ENCODE measurements at regions not wholly inside any gene's neighbourhood (a gene's known extent, or its start where the extent isn't known, plus 50 kb on each side); places are given as distances from the start of the nearest gene placed in this dataset.

DNA sequence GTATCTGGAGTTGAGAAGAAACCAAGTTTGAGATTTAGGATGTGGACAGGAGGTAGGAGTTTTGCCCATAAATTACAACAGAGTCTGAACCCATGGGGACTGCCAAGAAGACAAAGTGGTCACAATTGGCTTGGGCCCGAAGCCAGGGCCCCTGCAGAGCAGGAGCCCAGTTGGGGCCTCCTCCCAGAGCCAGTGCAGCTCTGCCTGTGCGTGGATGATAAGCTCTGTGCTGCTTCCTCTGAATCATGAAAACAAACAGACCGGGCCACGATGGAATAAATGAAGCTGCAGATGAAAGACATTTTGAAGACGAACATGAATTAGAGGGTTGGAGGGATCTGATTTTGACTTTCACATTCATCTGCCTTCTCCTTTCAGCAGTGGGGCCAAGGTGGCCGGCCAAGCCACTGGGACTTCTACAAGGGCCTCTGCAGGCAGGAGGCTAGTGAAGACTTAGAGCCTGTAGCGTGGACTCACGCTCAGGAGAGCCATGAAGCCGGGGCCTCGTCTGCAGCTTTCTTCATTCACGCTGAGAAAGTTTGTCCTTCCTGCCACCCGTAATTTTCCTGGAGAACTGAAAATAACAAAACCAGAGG, 156.8 kb upstream of the LYZL1 start:
- no peak for FAIRE-seq

DNA sequence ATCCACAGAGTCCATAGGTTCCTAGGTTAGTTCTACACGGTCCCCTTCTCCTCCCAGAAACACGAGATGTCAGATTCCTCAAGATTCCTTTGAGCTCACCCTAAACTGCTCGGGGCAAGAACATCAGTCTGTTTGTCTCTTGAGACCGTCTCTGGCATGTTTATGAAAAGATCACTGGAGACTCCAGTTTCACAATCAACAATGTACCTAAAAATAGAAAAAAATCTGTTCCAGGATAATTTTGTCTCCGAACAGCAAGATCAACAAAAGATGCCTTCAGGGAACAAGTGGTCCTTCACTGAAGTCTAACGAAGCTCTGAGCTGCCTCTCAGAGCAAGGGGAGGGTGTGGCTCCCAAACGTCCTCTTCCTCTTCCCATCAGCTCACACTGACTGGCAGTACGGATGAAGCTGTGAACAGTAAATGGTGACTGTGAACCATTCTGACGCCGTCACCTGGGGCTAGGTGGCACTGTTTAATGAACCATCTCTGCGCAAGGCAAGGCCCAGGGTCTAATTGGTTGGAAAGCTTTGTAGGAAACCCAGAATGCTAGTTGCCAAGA, 156.2 kb upstream of the LYZL1 start:
- no peak for FAIRE-seq

DNA sequence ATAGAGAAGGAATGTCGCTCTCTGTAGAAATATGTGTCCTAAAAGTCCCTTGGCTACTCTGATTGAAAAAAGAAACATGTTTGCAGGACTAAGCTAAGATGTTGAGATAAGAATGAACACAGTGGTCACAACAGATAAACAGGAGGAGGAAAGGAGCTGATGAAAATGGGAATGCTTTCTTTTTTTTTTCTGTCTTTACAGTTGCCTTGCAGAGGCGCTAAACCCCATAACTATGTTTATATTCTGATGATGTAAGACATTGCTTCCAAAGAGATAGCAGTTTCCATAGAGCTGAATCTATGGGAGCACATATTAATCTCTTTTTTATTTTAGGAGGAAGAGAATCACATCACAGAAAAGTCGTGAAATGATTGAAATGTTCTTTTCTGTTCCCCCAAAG, 153.5 kb upstream of the LYZL1 start:
- FAIRE-seq = no peak

DNA sequence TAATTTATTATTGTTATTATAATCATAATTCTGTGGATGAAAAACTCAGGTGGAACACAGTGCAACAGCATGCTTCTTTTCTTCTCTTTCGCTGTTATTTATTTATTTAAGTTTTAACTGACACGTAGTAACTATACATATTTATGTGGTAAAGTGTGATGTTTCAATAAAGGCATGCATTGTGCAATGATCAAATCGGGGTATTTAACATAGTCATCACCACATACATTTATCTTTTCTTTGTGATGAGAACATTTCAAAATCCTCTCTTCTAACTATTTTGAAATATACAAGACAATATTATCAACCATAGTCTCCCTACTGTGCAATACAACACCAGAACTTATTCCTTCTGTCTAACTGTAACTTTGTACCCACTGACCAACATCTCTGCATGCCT, 152.5 kb upstream of the LYZL1 start:
- FAIRE-seq = no peak

DNA sequence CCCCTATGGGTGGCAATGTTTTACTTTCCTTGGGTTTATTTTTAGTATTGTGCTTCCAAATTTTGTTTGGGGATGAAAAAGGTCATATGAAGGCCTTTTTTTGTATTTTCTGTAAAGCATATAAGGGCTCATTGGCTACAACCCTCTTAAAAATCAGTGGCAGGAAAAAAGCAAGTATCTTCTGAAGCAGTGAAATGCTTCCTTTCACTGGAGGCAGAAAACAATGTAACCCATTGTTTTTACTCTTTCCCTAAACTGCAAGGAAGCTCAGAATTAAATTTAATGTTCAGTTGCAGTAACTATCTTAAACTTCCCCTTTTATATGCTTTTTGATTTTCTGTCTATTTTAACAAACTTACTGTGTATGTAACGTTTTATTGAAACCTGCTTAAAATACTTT, 148.7 kb upstream of the LYZL1 start:
- no peak for FAIRE-seq

DNA sequence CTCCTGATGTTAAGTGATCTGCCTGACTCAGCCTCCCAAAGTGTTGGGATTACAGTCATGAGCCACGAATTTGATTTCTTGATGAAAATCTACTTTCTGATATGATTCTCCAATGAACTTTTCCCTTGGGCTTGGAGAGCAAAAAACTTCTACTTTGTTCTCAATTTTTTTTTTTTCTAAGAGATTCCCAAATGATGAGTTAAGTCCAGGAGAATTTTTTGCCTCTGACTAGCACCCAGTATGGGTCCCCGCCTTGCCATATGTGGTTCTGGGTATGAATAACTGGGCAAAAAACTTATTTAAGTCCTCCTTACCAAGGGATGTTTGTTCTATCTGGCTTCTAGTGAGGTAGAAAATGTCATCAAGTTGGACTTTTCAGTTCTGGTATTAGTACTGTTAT, 147.9 kb upstream of the LYZL1 start:
- no peak for FAIRE-seq

DNA sequence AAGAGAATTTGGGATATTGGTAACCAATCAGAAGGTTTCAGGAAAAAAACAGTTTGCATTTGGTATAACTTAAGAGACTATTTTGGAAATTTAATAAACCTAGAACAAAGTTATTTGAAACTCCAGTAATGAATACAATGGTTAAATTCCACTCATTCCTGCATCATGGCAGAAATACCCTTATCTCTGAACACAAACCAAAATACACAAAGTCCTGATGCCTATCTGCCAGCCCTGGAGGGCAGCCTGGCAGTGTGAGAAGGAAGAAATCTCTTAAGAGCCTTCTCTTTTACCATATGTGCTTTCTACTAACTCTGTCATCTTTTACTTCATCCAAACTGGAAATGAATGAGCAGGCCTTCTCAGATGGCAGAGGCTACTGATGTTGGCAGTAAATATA, 147.1 kb upstream of the LYZL1 start:
- FAIRE-seq = no peak

DNA sequence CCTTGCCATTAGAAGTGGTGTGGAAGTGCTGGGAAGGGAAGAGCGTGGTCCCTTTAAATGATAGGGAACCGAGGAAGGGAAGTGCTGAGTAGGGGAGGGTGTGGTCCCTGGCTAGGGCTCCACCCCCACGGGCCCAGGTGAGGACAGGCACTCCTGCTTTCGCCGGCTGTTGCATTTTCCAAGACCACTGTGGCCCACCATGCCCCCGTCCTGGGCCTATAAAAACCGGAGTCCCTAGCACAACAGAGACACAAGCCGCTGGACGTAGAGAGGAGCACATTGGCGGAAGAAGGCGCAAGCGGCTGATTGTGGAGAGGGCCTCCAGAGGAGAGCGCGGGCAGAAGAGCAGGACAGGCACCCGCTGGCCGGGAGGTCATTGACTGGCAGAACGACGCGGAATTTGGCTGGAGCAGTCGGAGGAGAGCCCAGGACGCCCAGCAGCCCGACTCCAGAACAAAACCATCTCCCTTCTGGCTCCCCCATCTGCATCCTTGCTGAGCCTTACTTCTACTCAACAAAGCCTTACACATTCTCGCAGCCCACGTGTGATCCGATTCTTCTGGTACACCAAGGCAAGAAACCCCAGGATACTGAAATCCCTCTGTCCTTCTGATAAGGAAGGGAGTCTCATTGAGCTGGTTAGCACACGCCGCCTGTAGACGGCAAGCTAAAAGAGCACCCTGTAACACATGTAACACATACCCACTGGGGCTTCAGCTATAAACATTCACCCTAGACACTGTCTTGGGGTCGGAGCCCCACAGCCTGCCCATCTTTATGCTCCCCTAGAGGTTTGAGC, 146.2 kb upstream of the LYZL1 start:
- no peak for FAIRE-seq

DNA sequence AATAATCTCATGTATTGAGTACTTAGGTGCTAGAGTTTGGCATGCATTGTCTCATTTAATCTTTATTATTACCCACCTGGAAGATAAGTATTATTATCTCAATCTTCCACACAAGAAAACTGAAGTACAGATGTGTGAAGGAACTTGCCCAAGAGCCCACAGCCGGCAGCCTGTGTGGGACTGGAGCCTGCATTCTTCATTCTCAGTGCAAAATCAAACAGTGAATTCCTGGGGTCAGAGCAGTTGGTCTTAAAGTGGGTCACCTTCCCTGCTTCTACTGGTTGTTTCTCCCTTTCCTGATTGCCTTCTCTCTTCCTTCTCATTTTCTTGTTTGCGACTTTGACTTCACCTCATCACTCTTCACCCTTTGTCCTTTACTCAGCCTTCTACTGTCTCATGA, 144.7 kb upstream of the LYZL1 start:
- FAIRE-seq = no peak

DNA sequence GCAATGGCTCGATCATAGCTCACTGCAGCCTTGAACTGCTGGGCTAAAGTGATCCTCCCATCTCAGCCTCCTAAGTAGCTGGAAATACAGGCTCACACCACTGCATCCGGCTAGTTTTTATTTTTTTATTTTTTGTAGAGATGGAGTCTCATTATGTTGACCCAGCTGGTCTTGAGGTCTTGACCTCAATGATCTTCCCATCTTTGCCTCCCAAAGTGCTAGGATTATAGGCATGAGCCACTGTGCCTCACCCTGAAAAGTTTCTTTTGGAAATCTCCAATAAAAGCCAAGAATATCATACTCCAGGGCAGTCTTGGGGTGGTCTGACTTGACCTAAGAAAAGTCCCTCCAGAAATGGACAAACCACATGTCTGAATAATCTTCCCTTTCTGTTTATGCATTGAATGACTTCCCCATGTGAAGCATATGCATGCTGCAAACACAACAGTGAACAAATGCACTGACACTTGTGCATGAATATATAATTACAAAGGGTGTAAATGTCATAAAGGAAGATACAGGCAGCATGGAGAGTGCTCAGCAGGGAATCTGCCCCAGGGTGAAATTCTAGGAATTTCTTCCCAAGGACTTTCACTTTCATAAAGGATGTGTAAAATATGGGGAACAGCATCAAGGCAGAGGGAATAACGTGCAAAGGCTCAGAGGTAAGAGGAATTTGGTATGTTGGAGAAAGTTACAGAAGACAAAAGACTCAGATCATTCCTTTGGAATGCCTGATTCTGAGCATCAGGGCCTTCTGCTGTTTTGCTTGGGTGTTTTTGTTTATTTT, 142.4 kb upstream of the LYZL1 start:
- no peak for FAIRE-seq

DNA sequence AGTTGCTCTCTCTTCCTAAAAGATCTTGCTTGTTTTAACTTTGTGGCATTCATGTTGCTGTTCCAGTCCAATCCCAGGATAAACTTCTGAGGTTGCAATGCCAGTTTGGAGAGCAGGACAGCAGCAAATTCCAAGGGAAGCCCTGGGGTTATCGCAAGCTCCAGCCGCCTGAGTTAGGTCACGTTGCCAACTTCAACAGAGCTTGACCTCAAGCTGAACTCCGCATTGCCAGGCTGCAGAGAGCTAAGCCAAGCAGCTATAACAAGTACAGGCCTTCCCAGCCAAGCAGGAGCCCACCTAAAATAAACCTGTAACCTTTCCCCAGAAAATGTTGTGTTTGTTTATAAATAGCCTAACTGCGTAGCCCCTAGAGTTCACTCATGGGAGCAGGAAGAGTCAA, 138.9 kb upstream of the LYZL1 start:
- no peak for FAIRE-seq

DNA sequence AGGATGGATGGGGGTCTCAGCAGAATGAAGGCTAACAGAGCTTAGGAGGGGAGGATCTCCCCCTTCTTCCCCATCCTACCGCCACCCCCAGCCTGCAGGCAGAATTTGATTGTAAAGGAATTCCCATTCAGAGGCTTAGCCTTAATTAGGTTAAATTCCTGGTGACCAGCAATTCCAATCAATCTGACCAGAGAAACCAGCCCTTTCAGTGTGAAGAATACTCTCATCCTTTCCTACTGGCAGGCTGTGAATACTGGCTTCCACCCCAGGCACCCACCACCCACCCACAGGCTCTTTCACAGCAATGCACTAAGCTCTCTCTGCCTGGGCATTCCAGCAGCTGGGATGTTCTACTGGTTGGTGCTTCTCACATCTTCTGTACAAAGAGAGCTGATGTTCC, 137.9 kb upstream of the LYZL1 start:
- no peak for FAIRE-seq

DNA sequence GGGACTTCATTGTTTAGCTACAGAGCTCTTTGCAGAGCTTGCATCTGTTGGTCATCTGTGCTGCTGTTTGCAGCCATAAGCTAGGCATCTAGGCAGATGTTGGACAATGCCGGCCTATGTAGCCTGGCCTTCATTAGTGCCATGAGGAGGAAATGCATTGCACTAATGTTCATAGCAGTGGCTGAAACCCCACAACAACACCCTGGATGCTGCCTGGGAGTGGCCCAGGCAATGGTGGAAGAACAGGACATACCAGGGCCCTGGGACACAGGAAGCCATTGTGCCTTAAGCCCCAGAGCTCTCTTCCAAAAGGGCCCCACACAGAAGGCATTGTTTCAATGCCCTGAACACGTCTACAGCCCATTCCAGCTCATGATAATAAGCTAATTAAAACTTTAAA, 131.5 kb upstream of the LYZL1 start:
- FAIRE-seq = no peak

DNA sequence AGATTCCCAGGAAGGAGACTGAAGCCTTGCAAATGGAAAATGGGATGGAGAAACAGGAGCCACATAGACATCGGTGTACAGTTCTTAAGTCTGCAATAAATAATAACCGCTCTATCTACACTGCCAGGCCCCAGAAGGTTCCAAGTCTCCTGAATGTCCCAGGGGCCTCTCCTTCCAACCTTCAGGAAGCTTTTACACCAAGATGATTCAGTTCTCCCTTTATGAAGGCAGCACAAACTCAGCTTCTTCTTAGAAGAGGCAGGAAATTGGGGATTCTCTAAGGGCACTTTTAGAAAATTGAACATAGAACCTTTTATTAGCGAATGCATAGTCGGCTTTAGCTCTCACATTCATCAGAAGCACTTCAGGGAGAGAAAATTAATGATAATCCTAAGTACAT, 130.8 kb upstream of the LYZL1 start:
- no peak for FAIRE-seq

DNA sequence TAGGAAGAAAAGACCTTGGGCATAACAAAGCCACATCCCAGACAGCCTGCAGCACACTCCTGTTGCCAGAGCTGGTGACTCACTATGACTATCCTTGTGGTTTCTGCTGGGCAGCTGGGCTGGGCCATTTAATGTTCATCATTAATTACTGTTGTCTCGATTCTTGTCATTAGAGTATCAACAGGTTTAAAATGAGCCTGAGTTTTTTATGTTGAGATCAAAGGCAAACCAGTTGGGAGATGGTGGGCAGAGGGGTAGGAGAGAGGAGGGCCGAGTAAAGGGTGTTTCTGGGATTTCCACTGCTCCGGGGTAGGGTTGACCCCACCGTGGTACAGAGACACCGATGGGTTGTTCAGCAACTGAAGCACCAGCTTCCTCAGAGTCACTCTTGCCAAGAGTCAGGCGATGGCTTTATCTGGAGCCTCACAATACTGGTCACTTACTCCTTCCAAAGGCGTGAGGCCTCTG, 128.7 kb upstream of the LYZL1 start:
- FAIRE-seq = no peak

DNA sequence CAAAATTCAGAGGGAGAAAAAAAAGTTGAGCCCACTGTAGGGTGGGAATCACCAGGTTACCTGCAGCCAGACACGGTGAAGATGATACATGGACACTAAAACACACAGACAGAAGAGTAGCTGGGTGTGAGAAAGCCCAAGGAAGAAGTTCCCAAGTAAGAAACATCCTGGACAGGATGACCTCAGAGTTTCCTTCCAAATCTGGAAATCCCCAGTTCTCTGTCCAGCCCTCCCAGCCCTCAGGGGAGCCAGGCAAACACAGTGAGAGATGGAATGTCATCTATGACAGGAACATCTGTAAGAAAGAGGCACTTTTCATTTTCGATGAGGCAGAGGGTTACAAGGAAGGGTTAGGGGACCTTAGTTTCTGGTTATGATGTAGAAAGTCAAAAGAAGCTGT, 125.1 kb upstream of the LYZL1 start:
- FAIRE-seq = no peak

DNA sequence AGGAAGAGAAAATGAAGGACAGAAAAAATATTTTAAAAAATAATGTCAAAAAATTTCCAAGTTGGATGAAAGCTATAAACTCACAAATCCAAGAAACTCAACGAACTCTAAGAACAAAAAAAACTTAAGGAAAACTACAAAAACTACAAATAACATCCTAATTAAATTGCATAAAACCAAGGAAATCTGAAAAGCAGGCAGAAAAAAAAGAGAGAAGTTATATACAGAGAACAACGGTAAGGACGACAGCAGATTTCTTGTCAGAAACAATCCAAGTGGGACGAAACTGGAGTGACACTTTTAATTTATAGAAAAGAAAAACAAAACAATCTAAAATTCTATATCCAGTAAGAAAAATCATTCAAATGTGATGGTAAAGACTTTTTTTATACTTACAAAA, 122.2 kb upstream of the LYZL1 start:
- FAIRE-seq = peak; percentile 85

DNA sequence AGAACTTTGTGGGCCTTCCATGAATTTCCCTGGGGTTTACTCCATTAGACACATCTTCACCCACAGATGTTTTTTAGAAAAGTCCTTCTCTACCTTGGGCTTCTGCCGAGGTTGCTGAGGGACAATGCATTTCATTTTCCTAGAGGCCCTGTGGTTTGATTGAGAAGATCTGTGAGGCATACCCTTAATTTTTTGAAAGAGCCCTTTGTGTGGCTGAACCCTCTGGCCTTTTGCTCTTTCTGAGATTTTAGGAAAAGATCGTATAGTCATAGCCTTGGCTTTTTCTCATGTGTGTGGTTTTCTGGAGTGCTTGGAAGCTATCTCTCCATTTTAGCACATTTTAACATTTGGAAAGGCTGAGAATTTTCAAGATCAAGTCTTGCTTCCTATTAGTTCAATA, 119.8 kb upstream of the LYZL1 start:
- no peak for FAIRE-seq

DNA sequence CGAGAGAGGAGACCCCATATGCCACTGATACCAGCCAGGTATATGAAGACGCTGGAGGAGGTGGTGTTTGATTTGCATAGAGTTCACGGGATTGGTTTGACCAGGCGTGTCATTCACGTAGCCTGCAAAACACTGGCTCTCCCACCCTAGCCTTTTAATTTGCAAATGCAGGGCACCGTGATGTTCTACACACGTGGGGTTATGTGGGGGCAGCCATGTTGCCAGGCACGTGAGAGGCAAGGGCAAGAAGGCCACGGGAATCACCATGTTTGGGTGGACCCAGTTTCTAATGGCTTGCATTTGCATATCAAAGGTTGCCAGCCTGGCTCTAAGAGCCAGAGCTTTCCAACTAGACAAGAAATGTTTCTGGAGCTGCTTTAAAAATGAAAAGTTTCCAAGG, 117.2 kb upstream of the LYZL1 start:
- FAIRE-seq = no peak

DNA sequence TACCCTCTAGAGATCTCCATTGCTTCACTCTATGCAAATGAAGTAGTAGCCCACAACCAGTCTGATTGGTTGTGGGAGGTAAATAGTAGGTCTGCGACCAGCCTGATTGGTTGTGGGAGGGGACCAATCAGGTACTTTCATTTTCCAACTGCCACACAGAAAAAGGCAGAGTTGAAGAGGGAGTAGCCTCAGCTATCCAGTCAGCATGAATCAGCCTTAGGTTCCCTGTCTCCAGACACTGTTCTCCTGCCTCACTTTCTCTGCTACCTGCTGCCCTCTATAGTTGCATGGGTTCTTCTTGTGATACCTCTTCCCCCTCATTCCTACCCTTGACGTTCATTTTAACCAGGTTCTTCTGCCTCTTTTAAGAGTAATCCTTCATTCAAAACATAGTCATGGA, 114.5 kb upstream of the LYZL1 start:
- no peak for FAIRE-seq

DNA sequence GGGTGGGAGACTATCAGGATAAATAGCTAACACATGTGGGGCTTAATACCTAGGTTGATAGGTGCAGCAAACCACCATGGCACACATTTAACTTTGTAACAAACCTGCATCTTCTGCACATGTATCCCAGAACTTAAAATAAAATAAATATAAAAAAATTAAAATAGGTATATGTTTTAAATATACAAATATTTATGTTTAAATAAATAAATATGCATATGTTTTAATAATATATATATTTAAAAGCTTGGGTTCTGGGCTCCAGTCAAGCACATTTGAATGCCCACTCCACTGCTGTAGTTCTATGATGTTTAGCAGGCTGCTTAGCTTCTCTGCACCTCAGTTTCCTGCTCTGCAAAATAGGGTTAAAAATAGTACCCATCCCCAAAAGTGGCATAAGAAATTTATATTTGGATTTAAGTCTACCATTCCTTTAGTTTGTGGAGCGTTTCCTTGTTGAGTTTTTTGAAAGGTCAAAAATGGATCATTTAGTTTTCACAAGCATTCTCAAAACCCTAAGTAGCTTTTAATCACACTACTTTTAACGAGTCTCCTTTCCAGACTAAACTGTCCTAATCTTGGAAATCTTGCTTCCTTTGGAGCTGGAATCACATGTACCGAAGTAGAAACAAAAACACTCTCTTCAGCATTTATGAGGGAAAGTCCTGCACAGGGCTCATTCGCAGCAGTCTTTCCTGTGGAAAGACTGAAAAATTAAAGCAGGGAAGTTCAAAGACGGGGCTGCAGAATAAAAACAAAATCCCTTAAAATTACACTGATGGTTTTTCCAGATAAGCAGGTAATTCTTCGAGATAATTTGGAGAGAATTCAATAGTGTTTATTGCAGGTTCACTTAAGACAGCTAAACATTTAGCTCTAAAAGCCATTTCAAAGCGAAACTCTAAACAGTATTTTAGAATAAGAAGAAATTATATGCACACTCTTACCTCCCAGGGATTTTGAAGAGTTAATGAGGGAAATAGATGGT, 111.7 kb upstream of the LYZL1 start:
- FAIRE-seq = peak; percentile 19

DNA sequence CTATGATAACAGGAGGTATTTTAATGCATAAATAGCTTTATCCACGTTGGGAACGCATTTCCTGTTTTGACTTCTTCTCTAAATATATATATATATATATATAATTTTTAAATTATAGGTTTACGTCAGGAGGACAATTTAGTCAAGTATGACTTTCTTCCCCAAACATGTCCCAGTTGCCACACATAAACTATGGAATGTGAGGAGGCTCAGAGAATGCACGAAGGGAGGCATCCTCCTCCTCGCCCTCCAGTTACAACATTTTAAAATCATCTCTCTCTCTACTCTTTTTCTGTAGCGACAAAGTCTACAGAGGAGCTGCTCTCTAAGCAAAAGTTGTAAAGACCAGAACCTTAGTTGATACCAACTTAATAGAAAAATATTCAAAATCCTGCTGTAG, 106.9 kb upstream of the LYZL1 start:
- FAIRE-seq = no peak
